OCI-LY7 (cell line): ENCODE measurements at regions not wholly inside any gene's neighbourhood (a gene's known extent, or its start where the extent isn't known, plus 50 kb on each side); places are given as distances from the start of the nearest gene placed in this dataset.
"Not testable (repeated sequence)": the region's sequence is repeated elsewhere in the genome, so short reads cannot be mapped to it uniquely, and the experiment has no call there.

Experiments used
- BruUV-seq: library from RNA; stranded (reverse); fragments of 400-500 nt; replicated peaks from 2 replicates; lab custom pipeline; 2021; lab: Mats Ljungman, UMichigan
- CTCF ChIA-PET: fragments of 300-600 bp; sonication (Branson Sonifier 250); formaldehyde crosslinking; loops from one replicate; lab custom pipeline; 2022; ENCODE audit warnings: antibody characterized with exemption; ENCODE audit not compliant: unreplicated experiment; lab: Charles Lee
- POLR2A ChIA-PET: fragments of 300-600 bp; sonication (Branson Sonifier 250); formaldehyde crosslinking; loops from one replicate; lab custom pipeline; 2022; ENCODE audit warnings: antibody characterized with exemption; lab: Charles Lee
- DNase-seq: peaks from one replicate; pipeline ENCODE4 v3.0.0-alpha.2; 2015; ENCODE audit warnings: low spot score
- H2AFZ ChIP-seq: fragments of 200-600 bp; sonication (generic), shearing (Covaris generic); 2 replicates; pipeline ENCODE4 v1.6.1; 2014; ENCODE audit warnings: mild to moderate bottlenecking, antibody characterized with exemption, low read length, moderate library complexity
- H3K27ac ChIP-seq: fragments of 200-600 bp; sonication (generic); 2 replicates; pipeline ENCODE4 v1.5.1; 2014; ENCODE audit warnings: mixed run types, low read depth, mild to moderate bottlenecking, moderate library complexity, low read length, inconsistent platforms; ENCODE audit not compliant: poor library complexity, severe bottlenecking
- H3K36me3 ChIP-seq: fragments of 200-600 bp; sonication (generic); 2 replicates; pipeline ENCODE4 v1.6.1; 2014; ENCODE audit warnings: mild to moderate bottlenecking, antibody characterized with exemption, low read length, moderate library complexity, mixed read lengths; ENCODE audit not compliant: insufficient read depth
- H3K4me1 ChIP-seq: fragments of 200-600 bp; sonication (generic); 2 replicates; pipeline ENCODE4 v1.5.1; 2014; ENCODE audit warnings: mild to moderate bottlenecking, low read length; ENCODE audit not compliant: insufficient read depth, poor library complexity, severe bottlenecking
- H3K4me2 ChIP-seq: fragments of 200-600 bp; sonication (generic); 2 replicates; pipeline ENCODE4 v1.6.1; 2014; ENCODE audit warnings: mild to moderate bottlenecking, low read length
- H3K4me3 ChIP-seq: fragments of 200-600 bp; sonication (generic); 2 replicates; pipeline ENCODE4 v1.5.1; 2014; ENCODE audit warnings: mild to moderate bottlenecking, low read depth, low read length; ENCODE audit not compliant: poor library complexity, severe bottlenecking
- H3K79me2 ChIP-seq: fragments of 200-600 bp; sonication (generic); 2 replicates; pipeline ENCODE4 v1.6.1; 2016; ENCODE audit warnings: low read depth, mild to moderate bottlenecking, low read length, moderate library complexity, mixed read lengths; ENCODE audit not compliant: insufficient read depth
- H3K9me2 ChIP-seq: fragments of 200-600 bp; sonication (generic); 2 replicates; pipeline ENCODE4 v1.6.1; 2016; ENCODE audit warnings: mild to moderate bottlenecking, low read length, mixed read lengths; ENCODE audit not compliant: insufficient read depth
- H3K9me3 ChIP-seq: fragments of 200-600 bp; sonication (generic); 2 replicates; pipeline ENCODE4 v1.6.1; 2014; ENCODE audit warnings: mild to moderate bottlenecking, mixed run types, low read length, mixed read lengths
- H4K20me1 ChIP-seq: fragments of 200-600 bp; sonication (generic); 2 replicates; pipeline ENCODE4 v1.6.1; 2014; ENCODE audit warnings: mild to moderate bottlenecking, antibody characterized with exemption, low read length, moderate library complexity, mixed read lengths; ENCODE audit not compliant: insufficient read depth
- EZH2phosphoT487 ChIP-seq: fragments of 200-600 bp; sonication (generic); IDR thresholded peaks from 2 replicates; pipeline ENCODE4 v1.6.1; 2018; ENCODE audit warnings: low read depth, borderline replicate concordance, mild to moderate bottlenecking, mixed run types, antibody characterized with exemption, low read length, moderate library complexity, mixed read lengths
- intact Hi-C: fragments of 100-400 bp; cut with micrococcal nuclease; formaldehyde crosslinking; loops from one replicate; pipeline ENCODE4 v1.10.0; 2022; ENCODE audit not compliant: unreplicated experiment
- TF ChIP-seq, protein P1 (sequence below): fragments of 200-600 bp; sonication (generic); conservative IDR thresholded peaks from 2 replicates; pipeline ENCODE4 v1.5.1; 2014; ENCODE audit warnings: mild to moderate bottlenecking, antibody characterized with exemption, low read length, moderate library complexity, mixed read lengths

DNA sequence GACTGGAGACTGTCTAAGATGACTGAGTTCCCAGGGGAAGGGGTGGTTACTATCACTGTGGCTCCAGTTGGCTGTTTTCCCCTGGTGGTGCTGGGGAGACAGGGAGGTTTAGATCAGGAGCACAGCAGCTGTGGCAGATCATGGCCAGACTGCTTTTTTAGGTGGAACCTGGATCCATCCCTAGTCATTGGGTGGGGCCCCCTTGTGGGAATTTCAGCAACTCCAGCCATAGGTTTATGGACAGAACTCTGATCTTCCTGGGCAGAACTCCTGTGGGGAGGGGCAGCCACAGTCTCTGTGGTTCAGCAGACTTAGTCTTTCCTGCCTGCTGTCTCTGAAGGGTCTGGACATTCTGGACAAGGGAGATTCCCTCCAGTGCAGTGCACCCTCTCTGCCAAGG is 917.4 kb upstream of the FOXG1 start:
- H3K4me1 ChIP-seq, H3K27ac ChIP-seq, DNase-seq, CTCF ChIA-PET, H3K79me2 ChIP-seq, H3K9me3 ChIP-seq, BruUV-seq, H2AFZ ChIP-seq, H3K9me2 ChIP-seq, H3K4me2 ChIP-seq, H3K4me3 ChIP-seq, H3K36me3 ChIP-seq, POLR2A ChIA-PET, H4K20me1 ChIP-seq, intact Hi-C loops: not testable (repeated sequence)

DNA sequence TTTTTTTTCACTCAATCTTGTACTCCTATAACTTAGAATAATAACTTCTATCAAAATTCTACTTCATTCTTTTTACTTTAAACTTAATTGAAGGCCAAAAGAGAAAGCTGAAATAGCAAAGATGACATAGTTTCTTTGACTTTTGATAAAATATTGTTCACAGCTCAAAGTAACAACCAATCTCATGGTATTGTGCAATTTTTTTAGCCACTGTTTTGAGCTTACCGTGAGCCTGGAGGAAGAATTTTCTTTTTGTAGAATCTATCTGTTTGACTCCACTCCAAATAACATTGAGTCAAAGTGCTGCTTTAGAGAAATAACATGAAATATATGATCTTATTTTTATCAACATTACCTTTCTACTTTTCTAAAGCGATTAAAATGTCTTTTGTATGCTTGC is 903.9 kb upstream of the FOXG1 start:
- TF ChIP-seq, protein P1, sequence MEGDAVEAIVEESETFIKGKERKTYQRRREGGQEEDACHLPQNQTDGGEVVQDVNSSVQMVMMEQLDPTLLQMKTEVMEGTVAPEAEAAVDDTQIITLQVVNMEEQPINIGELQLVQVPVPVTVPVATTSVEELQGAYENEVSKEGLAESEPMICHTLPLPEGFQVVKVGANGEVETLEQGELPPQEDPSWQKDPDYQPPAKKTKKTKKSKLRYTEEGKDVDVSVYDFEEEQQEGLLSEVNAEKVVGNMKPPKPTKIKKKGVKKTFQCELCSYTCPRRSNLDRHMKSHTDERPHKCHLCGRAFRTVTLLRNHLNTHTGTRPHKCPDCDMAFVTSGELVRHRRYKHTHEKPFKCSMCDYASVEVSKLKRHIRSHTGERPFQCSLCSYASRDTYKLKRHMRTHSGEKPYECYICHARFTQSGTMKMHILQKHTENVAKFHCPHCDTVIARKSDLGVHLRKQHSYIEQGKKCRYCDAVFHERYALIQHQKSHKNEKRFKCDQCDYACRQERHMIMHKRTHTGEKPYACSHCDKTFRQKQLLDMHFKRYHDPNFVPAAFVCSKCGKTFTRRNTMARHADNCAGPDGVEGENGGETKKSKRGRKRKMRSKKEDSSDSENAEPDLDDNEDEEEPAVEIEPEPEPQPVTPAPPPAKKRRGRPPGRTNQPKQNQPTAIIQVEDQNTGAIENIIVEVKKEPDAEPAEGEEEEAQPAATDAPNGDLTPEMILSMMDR = no peak
- no peak for TF ChIP-seq EZH2phosphoT487

DNA sequence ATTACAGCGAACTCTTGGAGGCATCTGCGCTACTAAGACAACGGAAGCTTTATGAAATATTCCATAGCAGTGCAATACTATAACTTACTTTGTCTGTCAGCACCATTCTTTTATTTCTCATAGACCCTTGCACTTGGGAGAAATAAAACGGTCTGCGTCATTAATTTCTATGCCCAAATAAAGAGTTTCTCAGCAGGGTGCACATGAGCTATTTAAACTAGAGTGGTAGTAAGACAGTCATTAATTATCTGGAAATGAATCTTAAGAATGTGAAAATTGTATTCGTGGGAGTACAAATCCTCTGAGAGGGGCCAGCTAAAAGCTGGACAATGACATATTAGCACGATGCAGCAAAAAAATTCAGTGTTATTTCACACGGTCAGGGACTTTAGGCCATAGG is 903.4 kb upstream of the FOXG1 start:
- ChIA-PET CTCF (no interaction called here), POLR2A (interaction anchor here (0.9 kb wide), 1 partner anchor 23 kb away, joined by 3 read pairs; no protein-coding TSS in a partner anchor)

More for the DNA sequence above, 903.9 kb upstream of the FOXG1 start:
- Histone ChIP-seq H3K4me2 (no peak overlapping the region), H4K20me1 (no peaks in the 10 kb centered on the region), H3K9me3 (peaks cover 5% of the 10 kb centered on the region; the same call in 1 of the 2 replicates), H3K4me1 (no peaks in the 10 kb centered on the region), H2AFZ (no peak overlapping the region), H3K27ac (no peak overlapping the region), H3K9me2 (no peaks in the 10 kb centered on the region), H3K79me2 (no peaks in the 10 kb centered on the region), H3K4me3 (no peak overlapping the region), H3K36me3 (no peaks in the 10 kb centered on the region)
- intact Hi-C loops = no loop called here
- no TSS peak for BruUV-seq
- POLR2A ChIA-PET = no interaction called here
- CTCF ChIA-PET = no interaction called here
- no peak for DNase-seq

DNA sequence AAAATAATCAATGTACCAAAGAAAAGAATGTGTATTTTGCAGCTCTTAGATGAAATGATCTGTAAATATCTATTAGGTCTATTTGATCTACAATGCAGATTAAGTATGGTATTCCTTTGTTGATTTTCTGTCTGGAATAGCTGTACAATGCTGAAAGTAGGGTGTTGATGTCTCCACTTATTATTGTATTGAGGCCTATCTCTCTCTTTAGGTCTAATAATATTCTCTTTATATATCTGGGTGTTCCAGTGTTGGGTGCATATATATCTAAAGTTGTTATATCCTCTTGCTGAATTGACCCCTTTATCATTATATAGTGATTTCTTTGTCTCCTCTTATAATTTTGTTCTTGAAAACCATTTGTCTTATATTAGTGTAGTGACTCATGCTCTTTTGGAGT is 885.5 kb upstream of the FOXG1 start:
- intact Hi-C loops = no loop called here
- ChIA-PET CTCF (no interaction called here), POLR2A (no interaction called here)
- H3K4me1 ChIP-seq = no peaks in the 10 kb centered on the region
- no peak for TF ChIP-seq EZH2phosphoT487
- TF ChIP-seq, protein P1 = no peak
- no peak overlapping the region for H2AFZ ChIP-seq
- H3K9me3 ChIP-seq = peaks cover 31% of the 10 kb centered on the region; the same call in 1 of the 2 replicates
- DNase-seq = no peak
- no peaks in the 10 kb centered on the region for H3K79me2 ChIP-seq
- no peak overlapping the region for H3K27ac ChIP-seq
- no peak overlapping the region for H3K4me3 ChIP-seq
- H4K20me1 ChIP-seq = no peaks in the 10 kb centered on the region
- no peaks in the 10 kb centered on the region for H3K9me2 ChIP-seq
- H3K4me2 ChIP-seq = no peak overlapping the region
- H3K36me3 ChIP-seq = no peaks in the 10 kb centered on the region
- no TSS peak for BruUV-seq

More for the DNA sequence above, 903.4 kb upstream of the FOXG1 start:
- H3K4me3 ChIP-seq = no peak overlapping the region
- no peaks in the 10 kb centered on the region for H3K9me2 ChIP-seq
- BruUV-seq = no TSS peak
- no peak overlapping the region for H3K27ac ChIP-seq
- H4K20me1 ChIP-seq = no peaks in the 10 kb centered on the region
- TF ChIP-seq EZH2phosphoT487 = no peak
- no peaks in the 10 kb centered on the region for H3K4me1 ChIP-seq
- no peak overlapping the region for H3K4me2 ChIP-seq
- no peak overlapping the region for H2AFZ ChIP-seq
- H3K36me3 ChIP-seq = no peaks in the 10 kb centered on the region
- intact Hi-C loops = no loop called here
- no peaks in the 10 kb centered on the region for H3K79me2 ChIP-seq
- DNase-seq = no peak
- H3K9me3 ChIP-seq = peaks cover 5% of the 10 kb centered on the region; the same call in 1 of the 2 replicates
